Fibroblast of skin of left quadriceps (primary cell): ENCODE measurements at regions not wholly inside any gene's neighbourhood (a gene's known extent, or its start where the extent isn't known, plus 50 kb on each side); places are given as distances from the start of the nearest gene placed in this dataset.
A peak's percentile ranks its signal among the peaks of the same experiment; 100 is the strongest.

Experiments used
- DNase-seq, 2 experiments: peaks; one replicate each; pipeline ENCODE4 v3.0.0-alpha.2; 2013; ENCODE audit warnings: low read depth in 2 of 2

GRCh38 chr1:81097860-81098259 is 702.9 kb upstream of the ADGRL2 start:
- DNase-seq, result no peak

GRCh38 chr1:81073580-81073979 is 727.2 kb upstream of the ADGRL2 start:
- DNase-seq, result no peak

GRCh38 chr1:81071969-81072753 is 728.6 kb upstream of the ADGRL2 start:
- no peak for DNase-seq

- no peak for DNase-seq
Observed at GRCh38 chr1:81071072-81071858, 729.5 kb upstream of the ADGRL2 start.

GRCh38 chr1:81069856-81070255 is 730.9 kb upstream of the ADGRL2 start:
- peak; percentile 11 to 23 for DNase-seq

GRCh38 chr1:81068726-81069125 is 732.0 kb upstream of the ADGRL2 start:
- DNase-seq, result no peak

GRCh38 chr1:81053826-81054225 is 746.9 kb upstream of the ADGRL2 start:
- DNase-seq, result no peak

GRCh38 chr1:81052162-81052561 is 748.6 kb upstream of the ADGRL2 start:
- no peak for DNase-seq

GRCh38 chr1:81050390-81050789 is 750.3 kb upstream of the ADGRL2 start:
- no peak for DNase-seq

GRCh38 chr1:81044708-81045107 is 756.0 kb upstream of the ADGRL2 start:
- no peak for DNase-seq

GRCh38 chr1:81042225-81042624 is 758.5 kb upstream of the ADGRL2 start:
- no peak for DNase-seq

- no peak for DNase-seq
Observed at GRCh38 chr1:81034291-81034690, 766.4 kb upstream of the ADGRL2 start.

- no peak for DNase-seq
Observed at GRCh38 chr1:81032973-81033425, 767.7 kb upstream of the ADGRL2 start.

- no peak for DNase-seq
Observed at GRCh38 chr1:81032374-81032773, 768.4 kb upstream of the ADGRL2 start.

- DNase-seq, result no peak
Observed at GRCh38 chr1:81030441-81030840, 770.3 kb upstream of the ADGRL2 start.

GRCh38 chr1:81029266-81029665 is 771.5 kb upstream of the ADGRL2 start:
- no peak for DNase-seq

- DNase-seq, result no peak
Observed at GRCh38 chr1:81023187-81023724, 777.5 kb upstream of the ADGRL2 start.

GRCh38 chr1:81021134-81021533 is 779.6 kb upstream of the ADGRL2 start:
- no peak for DNase-seq

- DNase-seq, result no peak
Observed at GRCh38 chr1:81020506-81020905, 780.2 kb upstream of the ADGRL2 start.

GRCh38 chr1:81010126-81010525 is 790.6 kb upstream of the ADGRL2 start:
- DNase-seq, result no peak

GRCh38 chr1:81008293-81008692 is 792.4 kb upstream of the ADGRL2 start:
- no peak for DNase-seq

GRCh38 chr1:81007024-81007423 is 793.7 kb upstream of the ADGRL2 start:
- peak; percentile 13 to 20 for DNase-seq

GRCh38 chr1:81006502-81006901 is 794.2 kb upstream of the ADGRL2 start:
- DNase-seq, result no peak
